Fibroblast of skin of right biceps (primary cell): ENCODE measurements at regions not wholly inside any gene's neighbourhood (a gene's known extent, or its start where the extent isn't known, plus 50 kb on each side); places are given as distances from the start of the nearest gene placed in this dataset.
"Not testable (repeated sequence)": the region's sequence is repeated elsewhere in the genome, so short reads cannot be mapped to it uniquely, and the experiment has no call there.

Experiments used
- DNase-seq: peaks from one replicate; pipeline ENCODE4 v3.0.0-alpha.2; 2013

- DNase-seq: no peak
Measured at GRCh38 chr2:234796045-234796591, 155.7 kb upstream of the SH3BP4 start.

- no peak for DNase-seq
Measured at GRCh38 chr2:234795272-234795920, 156.4 kb upstream of the SH3BP4 start.

- no peak for DNase-seq
Measured at GRCh38 chr2:234794866-234795265, 157.0 kb upstream of the SH3BP4 start.

- no peak for DNase-seq
Measured at GRCh38 chr2:234793212-234793785, 158.5 kb upstream of the SH3BP4 start.

GRCh38 chr2:234792621-234793022, 159.2 kb upstream of the SH3BP4 start:
- peak; percentile 75 for DNase-seq

GRCh38 chr2:234792096-234792495, 159.7 kb upstream of the SH3BP4 start:
- DNase-seq: not testable (repeated sequence)

GRCh38 chr2:234790380-234790779, 161.4 kb upstream of the SH3BP4 start:
- no peak for DNase-seq

GRCh38 chr2:234789556-234790325, 162.1 kb upstream of the SH3BP4 start:
- no peak for DNase-seq

- DNase-seq: no peak
Measured at GRCh38 chr2:234788841-234789240, 163.0 kb upstream of the SH3BP4 start.

- DNase-seq: no peak
Measured at GRCh38 chr2:234788381-234788780, 163.4 kb upstream of the SH3BP4 start.

- no peak for DNase-seq
Measured at GRCh38 chr2:234787114-234787513, 164.7 kb upstream of the SH3BP4 start.

- no peak for DNase-seq
Measured at GRCh38 chr2:234773764-234774409, 177.9 kb upstream of the SH3BP4 start.

GRCh38 chr2:234773129-234773528, 178.7 kb upstream of the SH3BP4 start:
- no peak for DNase-seq

GRCh38 chr2:234772733-234773060, 179.1 kb upstream of the SH3BP4 start:
- DNase-seq: no peak

GRCh38 chr2:234771980-234772732, 179.7 kb upstream of the SH3BP4 start:
- peak; percentile 52 for DNase-seq

GRCh38 chr2:234771176-234771575, 180.6 kb upstream of the SH3BP4 start:
- DNase-seq: no peak

- no peak for DNase-seq
Measured at GRCh38 chr2:234770715-234771141, 181.1 kb upstream of the SH3BP4 start.

- peak; percentile 47 for DNase-seq
Measured at GRCh38 chr2:234770031-234770506, 181.7 kb upstream of the SH3BP4 start.

GRCh38 chr2:234768608-234769196, 183.1 kb upstream of the SH3BP4 start:
- DNase-seq: peak; percentile 42

GRCh38 chr2:234765279-234765678, 186.5 kb upstream of the SH3BP4 start:
- DNase-seq: no peak

- no peak for DNase-seq
Measured at GRCh38 chr2:234764372-234764771, 187.4 kb upstream of the SH3BP4 start.
